ENCODE measurements at regions not wholly inside any gene's neighbourhood (a gene's known extent, or its start where the extent isn't known, plus 50 kb on each side); places are given as distances from the start of the nearest gene placed in this dataset.

DNA sequence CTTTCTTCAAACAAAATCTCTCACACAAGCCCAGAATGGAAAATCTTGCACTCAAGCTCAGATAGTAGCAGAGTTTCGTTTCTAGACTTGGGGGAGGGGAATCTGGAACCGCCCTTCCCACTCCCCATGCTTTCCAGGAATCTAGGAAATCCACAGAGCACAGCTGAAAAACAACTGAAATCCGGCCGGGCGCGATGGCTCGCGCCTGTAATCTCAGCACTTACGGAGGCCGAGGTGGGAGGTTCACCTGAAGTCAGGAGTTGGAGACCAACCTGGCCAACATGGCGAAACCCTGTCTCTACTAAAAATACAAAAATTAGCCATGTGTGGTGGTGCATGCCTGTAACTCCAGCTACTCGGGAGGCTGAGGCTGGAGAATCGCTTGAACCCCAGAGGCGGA lies 127.3 kb upstream of the SLC34A2 start:
- DNase-seq = no peak

DNA sequence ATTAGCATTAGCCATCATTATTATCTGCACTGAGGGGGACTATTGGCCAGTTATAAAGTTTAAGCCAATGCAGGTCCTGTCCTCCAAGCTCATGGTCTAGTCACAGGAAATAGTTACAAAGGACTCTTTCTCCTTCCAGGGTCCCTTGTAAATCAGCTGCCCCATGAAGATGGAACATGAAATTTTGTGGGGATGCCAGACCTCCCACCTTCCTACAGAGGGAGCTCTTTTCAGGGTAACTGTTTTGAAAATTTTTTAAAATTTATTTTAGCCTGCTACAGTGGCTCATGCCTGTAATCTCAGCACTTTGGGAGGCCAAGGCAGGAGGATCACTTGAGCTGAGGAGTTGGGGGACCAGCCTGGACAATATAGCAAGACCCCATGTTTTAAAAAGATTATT lies 124.4 kb upstream of the SLC34A2 start:
- no peak for DNase-seq

DNA sequence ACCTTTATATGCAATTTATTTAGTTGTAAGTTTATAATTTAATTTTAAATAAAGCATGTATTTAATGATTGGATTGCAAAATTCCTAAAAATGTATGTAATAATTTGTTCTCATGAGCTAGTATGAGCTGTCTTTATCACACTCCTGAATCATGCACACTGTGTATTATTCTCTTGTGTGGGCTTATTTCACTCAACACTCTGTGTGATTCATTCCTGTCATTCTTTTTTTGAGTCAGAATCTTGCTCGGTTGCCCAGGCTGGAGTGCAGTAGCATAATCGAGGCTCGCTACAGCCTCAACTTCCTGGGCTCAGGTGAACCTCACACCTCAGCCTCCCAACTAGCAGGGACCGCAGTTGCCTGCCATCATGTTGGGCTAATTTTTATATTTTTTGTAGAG lies 123.1 kb upstream of the SLC34A2 start:
- no peak for DNase-seq

DNA sequence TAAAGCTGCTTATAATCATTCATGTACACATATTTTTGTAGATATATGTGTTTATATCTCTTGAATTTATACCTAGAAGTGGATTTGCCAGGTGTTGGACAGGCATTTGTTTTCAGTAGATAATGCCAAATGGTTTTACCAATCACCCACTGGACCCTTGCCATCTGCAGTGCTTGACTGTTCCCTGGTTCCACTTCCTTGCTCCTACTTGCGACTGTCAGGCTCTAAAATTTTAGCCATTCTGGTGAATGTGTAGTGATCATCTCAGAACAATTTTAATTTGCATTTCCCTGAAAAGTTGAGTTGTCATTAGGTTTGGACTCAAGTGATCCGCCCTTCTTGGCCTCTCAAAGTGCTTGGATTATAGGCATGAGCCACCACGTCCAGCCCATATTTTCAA lies 122.4 kb upstream of the SLC34A2 start:
- no peak for DNase-seq

DNA sequence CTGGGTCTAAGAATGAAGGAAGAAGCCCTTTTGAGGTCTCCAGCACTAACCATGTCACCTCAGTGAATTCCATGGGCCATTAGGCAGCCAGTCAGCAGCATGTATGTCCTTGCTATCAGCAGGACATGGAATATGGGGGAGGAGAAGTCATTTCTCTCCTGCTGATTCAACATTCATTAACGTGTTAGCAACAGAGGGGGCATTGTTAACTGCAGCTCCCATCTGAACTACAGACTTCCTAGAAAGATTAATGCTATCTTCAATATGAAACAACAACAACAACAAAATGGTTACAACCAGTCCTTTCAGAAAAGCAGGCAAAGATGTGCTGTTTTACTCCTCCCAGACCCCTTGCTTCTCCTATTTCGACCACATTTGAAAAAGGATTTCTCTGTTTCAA lies 120.4 kb upstream of the SLC34A2 start:
- DNase-seq = no peak

DNA sequence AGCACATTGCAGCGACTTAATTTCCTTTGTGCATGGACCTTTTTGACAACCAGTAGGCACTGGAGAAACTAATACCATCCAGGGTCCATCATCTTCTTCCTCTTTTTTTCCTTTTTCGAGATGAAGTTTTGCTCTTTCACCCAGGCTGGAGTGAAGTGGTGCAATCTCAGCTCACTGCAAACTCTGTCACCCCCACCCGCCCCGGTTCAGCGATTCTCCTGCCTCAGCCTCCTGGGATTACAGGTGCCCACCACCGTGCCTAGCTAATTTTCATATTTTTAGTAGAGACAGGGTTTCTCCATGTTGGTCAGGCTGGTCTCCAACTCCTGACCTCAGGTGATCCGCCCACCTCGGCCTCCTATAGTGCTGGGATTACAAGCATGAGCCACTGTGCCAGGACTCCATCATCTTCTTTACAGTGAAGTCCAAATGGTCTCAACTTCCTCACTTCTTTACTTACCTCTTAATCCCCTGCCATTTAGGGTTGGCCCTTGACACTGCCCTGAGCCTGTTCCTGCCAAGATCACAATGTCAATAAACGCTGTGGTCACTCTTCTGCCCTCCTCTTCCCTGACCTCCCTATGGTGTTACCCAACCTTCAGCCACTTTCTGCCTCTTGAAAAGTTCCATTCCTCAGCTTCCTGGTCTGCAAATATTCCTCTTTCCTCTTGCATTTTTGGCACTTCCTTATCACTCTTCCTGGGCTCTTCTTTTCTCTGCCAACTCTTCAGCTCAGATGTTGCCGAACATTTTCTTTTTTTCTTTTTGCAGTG lies 119.8 kb upstream of the SLC34A2 start:
- no peak for DNase-seq

DNA sequence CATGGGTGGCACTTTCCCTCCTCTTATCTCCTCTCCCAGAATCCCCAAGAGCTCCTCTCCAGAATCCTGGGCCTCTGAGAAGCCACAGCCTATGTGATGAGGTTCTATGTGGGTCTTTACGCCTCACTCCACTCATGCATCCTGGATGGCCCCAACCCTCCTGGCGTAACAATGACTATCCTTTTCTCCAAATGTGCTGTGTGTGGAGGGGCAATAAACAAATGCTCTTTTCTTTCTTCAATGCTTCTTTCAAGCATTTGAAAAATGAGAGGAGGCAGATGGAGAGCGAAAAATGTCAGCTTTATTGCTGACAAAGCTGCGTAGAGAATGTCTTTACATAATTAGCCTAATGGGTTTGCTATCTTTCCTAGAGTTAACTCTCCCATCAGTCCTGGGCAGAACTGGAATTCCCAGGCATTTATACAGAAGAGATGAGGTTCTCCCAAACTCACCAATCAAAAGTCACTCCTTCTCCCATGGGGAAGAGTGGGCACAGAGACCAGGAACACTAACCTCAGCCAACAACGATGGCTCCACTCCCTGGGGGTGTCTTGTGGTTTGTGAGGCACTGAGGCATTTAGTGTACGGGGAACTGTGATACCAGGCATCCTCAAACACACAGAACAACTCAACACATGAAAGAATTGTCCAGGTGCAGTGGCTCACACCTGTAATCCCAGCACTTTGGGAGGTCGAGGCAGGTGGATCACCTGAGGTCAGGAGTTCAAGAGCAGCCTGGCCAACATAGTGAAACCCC lies 118.9 kb upstream of the SLC34A2 start:
- no peak for DNase-seq

DNA sequence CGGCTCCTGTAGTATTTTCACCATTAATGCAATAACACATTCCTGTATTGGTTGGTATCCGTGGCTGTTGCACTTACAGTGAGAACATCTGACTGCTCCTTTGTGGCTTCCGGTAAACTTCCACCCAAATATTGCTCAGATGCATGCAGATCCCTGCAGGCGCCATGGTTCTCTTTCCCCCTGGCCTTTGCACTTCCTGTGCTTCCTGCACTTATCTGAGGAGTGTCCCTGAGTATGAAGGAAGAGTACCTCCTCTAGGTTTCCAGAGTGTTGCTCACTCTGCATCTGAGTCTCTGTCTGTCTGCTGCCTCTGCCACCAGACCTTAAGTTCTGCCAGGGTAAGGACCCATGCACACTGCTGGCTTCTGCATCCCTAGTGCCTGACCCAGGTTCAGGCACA lies 117.2 kb upstream of the SLC34A2 start:
- DNase-seq = no peak

DNA sequence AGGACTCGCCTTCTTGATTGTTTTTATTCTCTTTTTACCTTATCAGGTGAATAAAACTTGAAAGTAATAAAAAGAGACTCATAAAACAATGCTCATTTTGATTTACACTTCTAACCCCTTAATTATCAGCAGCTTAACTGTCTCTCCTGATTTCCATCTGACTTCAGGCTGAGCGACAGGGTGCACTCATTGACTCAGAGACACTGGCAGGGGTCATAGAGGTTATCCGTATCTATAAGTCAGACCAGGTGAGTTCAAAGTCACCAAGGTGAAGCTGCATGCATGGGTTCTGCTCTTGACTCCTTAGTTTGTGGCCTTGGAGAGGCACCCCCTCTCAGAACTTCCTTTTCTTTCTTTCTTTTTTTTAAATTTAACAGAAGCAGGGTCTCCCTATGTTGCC lies 116.4 kb upstream of the SLC34A2 start:
- DNase-seq = no peak

DNA sequence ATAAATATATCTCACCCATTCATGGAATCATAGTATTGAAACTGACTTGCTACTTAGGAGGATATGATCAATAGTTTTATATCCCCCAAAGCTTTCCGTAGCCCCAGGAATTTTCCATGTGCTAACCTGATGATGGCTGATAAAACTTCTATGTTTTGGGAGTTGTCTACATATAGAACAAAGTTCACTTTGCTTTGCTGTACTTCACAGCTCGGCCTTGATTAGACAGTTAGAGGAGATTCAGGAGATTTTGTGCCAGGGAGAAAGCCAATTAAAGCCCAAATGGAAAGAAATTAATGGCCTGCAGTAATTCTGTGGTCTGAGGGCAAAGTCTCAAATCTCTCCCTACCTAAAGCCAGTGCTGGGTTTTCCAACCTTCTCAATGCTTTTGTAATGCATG lies 114.9 kb upstream of the SLC34A2 start:
- DNase-seq = no peak

DNA sequence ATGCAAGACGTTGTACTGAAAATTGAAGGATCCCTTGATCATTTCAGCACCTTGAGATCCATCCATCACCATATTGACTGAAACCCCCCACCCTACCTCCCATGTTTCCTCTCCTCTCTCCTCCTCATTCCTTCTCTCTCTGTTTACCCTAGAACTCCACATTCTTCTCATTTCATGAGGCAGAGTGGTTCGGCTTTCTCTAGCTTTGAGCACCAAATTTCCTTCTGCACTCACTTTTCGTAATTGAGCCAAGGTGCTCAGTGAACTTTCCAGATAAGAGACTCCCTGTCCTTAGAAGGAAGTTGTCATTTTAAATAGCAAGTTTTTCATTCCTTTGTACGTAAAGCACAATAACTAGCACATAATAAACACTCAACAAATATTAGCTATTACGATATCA lies 108.3 kb upstream of the SLC34A2 start:
- no peak for DNase-seq

DNA sequence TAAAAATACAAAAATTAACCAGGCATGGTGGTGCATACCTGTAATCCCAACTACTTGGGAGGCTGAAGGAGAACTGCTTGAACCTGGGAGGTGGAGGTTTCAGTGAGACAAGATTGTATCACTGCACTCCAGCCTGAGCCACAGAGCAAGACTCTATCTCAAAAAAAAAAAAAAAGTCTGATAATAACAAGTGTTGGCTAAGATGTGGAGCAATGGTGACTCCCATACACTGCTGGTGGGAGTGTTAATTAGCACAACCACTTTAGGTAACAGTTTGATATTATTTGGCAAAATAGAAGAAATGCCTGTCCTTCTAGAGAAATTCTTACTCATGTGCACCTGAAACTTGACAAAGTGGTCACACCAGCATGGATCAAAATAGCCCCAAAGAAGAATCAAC lies 106.2 kb upstream of the SLC34A2 start:
- no peak for DNase-seq

DNA sequence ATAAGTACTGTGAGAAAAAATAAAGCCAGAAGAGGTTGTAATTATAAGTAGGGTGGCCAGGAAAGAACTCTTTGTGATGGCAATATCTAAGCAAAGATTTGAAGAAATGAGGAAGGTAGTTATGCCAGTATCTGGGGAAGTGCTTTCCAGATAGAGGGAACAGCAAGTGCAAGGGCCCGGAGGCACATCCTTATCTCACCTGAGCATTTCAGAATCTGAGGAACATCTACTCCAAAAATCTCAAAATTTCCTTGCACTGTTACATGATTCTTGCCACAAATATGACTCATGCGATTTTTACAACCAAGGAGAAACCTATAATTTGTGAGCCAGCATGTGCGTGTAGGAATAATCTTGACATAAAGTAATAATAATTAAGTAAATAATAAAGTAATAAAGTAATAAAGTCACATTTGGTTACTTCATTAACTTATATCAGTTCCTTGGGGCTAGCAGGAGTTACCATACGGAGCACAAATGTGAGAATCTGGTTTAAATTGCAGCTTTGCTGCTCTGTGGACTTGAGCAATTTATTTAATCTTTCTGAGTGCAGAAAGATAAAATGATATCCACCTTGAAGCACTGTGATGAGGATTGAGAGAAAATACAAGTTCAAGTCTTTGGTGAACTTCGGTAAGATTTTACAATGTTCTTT lies 105.1 kb upstream of the SLC34A2 start:
- no peak for DNase-seq

DNA sequence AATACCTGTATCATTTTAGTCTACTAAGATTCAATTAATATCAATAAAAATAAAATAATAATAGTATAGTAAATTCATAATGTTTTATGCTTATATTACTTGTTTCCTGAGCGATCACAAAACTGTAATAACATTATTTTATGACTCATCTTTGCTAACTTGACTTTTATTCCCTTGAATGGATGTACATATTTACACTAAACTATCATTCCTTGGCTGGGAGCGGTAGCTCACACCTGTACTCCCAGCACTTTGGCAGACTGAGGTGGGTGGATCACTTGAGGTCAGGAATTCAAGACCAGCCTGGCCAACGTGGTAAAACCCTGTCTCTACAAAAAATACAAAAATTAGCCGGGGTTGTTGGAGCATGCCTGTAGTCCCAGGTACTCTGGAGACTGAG lies 104.0 kb upstream of the SLC34A2 start:
- DNase-seq = no peak

DNA sequence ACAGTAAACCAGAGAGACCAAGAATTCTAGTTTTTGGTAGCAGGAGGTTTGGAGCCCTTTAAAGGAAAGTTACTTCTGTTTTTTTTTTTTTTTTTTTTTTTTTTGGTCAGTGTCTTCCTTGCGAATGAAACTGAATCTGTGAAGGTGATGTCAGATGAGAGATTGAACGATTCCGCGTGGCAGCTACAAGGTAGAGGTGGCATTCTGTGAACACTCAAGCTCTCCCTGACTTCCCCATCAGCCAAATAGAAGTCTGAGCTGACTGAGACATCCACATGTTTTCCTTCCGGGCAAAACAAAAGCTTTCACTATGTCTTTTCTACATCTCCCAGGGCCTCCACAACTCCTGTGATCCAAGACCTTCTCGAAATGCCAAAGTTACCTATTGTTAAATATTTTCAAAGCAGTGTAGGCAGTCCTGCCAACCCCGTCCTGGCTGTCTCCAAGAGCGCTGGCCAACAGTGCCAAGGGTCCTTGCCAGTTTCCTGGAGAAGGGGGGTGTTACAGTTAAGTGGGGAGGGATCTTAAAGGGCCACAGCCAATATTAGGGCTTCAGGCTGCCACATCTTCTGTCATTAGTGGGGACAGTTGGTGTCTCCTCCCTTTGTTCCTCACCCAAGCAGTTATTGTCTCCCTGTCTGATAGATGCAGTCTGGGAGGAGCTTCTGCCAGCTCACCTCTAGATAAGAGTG lies 102.9 kb upstream of the SLC34A2 start:
- DNase-seq = peak in 1 of 2 donors; percentile 38

DNA sequence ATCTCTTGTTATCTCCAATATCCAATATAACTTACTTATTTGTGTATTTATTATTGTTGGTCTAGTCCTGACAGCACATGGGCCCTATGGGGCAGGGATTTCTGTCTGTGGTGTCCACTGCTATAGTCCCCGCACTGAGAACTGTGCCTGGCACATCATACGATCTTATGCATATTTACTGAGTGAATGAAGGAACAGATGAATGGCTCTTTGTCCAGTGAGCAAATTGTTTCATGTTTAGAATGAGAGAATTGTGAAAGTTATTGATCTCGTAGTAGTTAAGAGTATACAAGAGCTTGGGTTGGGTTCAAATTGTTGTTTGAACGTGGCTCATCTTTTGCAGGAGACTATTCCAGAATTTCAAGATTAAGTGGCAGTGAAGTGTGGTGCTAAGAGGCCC lies 96.1 kb upstream of the SLC34A2 start:
- DNase-seq = no peak

DNA sequence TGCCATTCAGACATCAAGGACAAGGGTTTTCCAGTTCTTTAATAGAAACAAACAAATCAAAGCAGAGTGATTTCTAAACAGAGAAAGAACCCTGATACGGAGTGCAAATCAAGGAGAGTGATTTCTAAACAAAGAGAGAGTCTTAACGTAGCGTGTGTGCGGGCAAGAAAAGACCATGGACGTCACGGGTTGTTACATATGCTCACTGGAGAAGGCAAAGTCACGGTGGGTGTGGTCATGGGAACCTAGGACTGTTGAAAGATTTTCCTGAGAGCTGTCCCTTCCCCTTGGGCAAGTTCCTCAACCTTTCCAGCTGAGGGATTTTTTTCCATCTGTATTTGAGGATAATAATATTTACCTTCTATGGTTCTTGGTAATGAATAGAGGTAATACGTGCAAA lies 95.0 kb upstream of the SLC34A2 start:
- no peak for DNase-seq

DNA sequence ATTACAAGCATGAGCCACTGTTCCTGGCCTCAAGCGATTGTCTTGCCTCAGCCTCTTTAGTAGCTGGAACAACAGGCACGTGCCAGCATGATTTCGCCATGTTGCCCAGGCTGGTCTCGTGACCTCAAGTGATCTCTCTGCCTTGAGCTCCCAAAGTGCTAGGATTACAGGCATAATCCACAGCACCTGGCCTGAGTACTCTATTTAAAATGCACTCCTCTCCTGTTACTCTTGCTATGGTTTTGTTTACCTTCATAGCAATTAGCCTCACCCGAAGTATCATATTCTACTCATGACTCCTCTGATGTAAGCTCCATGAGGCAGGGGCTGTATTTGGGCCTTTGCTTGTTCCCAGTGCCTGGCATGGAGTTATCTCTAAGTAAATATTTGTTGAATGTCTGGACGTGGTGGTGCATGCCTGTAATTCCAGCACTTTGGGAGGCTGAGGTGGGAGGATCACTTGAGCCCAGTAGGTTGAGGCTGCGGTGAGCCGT lies 92.5 kb upstream of the SLC34A2 start:
- DNase-seq = no peak

DNA sequence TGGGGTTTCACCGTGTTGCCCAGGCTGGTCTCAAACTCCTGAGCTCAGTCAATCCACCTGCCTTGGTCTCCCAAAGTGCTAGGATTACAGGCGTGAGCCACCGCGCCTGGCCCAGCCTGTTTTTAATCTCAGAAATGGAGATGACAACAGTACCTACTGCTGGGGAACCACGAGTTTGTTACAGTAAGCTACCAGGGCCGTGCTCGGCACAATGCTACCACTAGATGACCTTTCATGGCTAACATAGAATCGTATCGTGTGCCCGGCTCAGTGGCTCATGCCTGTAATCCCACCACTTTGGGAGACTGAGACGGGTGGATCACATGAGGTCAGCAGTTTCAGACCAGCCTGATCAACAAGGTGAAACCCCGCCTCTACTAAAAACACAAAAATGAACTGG lies 90.8 kb upstream of the SLC34A2 start:
- DNase-seq = no peak

DNA sequence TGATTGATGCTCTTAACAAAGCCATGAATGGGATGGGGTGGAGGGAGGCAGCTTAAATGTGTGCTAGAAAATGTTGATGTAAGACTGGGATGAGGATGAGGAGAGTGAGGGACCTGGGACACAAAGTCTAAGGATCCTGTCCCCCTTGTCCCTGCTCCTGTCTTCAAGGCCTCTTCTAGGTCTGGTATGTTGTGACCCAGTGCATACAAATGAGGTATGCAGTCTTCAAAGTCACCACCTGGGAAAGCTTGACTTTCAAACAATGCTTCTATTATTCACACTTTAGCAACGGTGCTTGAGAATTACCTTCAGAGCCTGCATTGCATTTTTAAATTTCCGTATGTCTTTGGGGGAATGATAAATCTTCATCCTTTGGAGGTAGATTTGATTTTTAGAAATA lies 88.4 kb upstream of the SLC34A2 start:
- no peak for DNase-seq

DNA sequence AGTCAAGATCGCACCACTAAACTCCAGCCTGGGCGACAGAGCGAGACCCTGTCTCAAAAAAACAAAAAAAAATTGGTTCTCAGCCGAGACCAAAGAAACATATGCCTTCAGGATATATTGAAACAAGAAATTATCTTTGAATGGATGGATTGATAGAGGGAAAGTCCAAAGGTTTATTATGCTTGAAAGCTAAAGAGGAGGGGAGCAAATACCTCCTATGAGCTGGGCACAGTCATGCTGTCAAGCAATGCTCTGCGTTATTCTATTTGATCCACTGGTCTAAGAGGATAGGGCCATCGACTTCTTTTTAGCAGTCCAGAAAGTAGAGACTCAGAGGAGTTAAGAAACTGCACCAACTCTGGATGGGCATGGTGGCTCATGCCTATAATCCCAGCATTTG lies 85.9 kb upstream of the SLC34A2 start:
- no peak for DNase-seq

DNA sequence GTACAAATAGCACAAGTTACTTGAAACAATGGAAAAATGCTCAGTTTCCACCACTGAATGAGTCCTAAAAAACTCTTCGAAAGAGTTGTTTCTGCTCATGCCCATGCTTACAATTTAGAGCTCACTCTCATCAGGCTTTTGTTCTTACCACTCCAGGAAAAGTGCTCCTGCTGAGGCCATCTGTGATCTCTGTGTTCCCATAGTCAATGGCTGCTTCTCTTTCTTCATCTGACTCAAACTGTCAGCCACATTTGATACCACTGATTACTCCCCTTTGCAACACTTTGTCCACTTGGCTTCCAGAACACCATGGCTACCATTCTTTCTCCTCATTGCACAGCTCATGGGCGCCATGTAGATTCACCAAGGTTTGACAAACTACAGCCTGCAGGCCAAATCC lies 80.0 kb upstream of the SLC34A2 start:
- no peak for DNase-seq
